ENCODE measurements at regions not wholly inside any gene's neighbourhood (a gene's known extent, or its start where the extent isn't known, plus 50 kb on each side); places are given as distances from the start of the nearest gene placed in this dataset.
"Not testable (repeated sequence)": the region's sequence is repeated elsewhere in the genome, so short reads cannot be mapped to it uniquely, and the experiment has no call there.

DNA sequence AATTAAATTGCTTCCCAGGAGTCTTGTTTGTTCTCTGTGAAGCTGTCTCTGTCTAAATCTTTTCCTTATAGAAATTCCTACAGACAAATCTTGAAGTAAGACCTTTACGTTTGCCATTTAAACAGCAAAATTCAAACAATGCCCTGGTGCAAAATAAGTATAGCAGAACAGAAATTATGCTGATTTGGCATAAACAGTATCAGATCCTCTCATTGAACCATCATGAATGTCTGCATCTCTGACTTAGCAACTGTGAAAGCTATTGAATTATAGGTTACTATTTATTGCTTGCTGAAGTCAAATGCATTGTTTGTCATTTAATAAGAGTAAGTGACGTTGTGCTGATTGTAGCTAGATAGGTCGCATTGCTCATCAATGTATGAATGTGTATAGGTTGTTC is 1952.3 kb downstream of the KHDRBS2 start:
- H4K20me1 ChIP-seq (ENCODE audit: control insufficient read depth, insufficient read depth, insufficient read length); H3K23me2 ChIP-seq (ENCODE audit: insufficient read length, low read depth, low read length, poor library complexity, severe bottlenecking); H4K91ac ChIP-seq (ENCODE audit: insufficient read length, low read depth, low read length); H3K4me1 ChIP-seq (ENCODE audit: insufficient read depth, low read length); H3K18ac ChIP-seq (ENCODE audit: insufficient read length, low read depth, low read length); H2BK15ac ChIP-seq (ENCODE audit: low read depth, low read length); H3K27me3 Mint-ChIP-seq (ENCODE audit: low read depth); H2AFZ ChIP-seq (ENCODE audit: low read length); H3K9me3 Mint-ChIP-seq; H4K8ac ChIP-seq (replicated peaks; ENCODE audit: insufficient read length, low read depth, low read length); H3K4me2 ChIP-seq (ENCODE audit: insufficient read depth, insufficient read length, low read length); H4K5ac ChIP-seq (ENCODE audit: insufficient read length, low read depth, low read length); H2AK5ac ChIP-seq (ENCODE audit: insufficient read length, low read length); H3K4ac ChIP-seq (ENCODE audit: low read depth, low read length); H3K79me2 ChIP-seq (ENCODE audit: insufficient read depth, low read length); H3K27ac ChIP-seq (ENCODE audit: insufficient read length, low read depth, low read length); H3K4me1 Mint-ChIP-seq; H2BK5ac ChIP-seq (ENCODE audit: insufficient read length, low read length); H3K14ac ChIP-seq (ENCODE audit: insufficient read depth, low read length); H2BK12ac ChIP-seq (ENCODE audit: insufficient read length, low read depth, low read length); H3K56ac ChIP-seq (ENCODE audit: insufficient read length, low read depth, low read length); H3K27ac Mint-ChIP-seq; H3T11ph ChIP-seq (ENCODE audit: low read length); H3K9me3 ChIP-seq (ENCODE audit: control insufficient read depth, low read depth, low read length); H3K79me1 ChIP-seq (ENCODE audit: insufficient read depth, low read depth, low read length, poor library complexity, severe bottlenecking); H3K27me3 ChIP-seq (ENCODE audit: insufficient read depth, low read length); H2BK20ac ChIP-seq (ENCODE audit: low read depth, low read length, poor library complexity, severe bottlenecking); DNase-seq; H3K23ac ChIP-seq (ENCODE audit: insufficient read length, low read depth, low read length); H3K36me3 Mint-ChIP-seq (ENCODE audit: insufficient read depth in 1 of 3, low read depth in 3 of 3); H2BK120ac ChIP-seq (ENCODE audit: low read depth, low read length, poor library complexity, severe bottlenecking); H3K4me3 Mint-ChIP-seq; H3K9ac ChIP-seq (ENCODE audit: extremely low read depth, insufficient read length, low read length): not testable (repeated sequence)
- WGBS (ENCODE audit: extremely low coverage, insufficient read length, low lambda C conversion rate) = no CpG with 5 or more reads among the region's 3 CpGs

- H2BK20ac ChIP-seq (ENCODE audit: low read depth, low read length, poor library complexity, severe bottlenecking); H4K8ac ChIP-seq (replicated peaks; ENCODE audit: insufficient read length, low read depth, low read length); H4K91ac ChIP-seq (ENCODE audit: insufficient read length, low read depth, low read length); H3K36me3 Mint-ChIP-seq (ENCODE audit: insufficient read depth in 1 of 3, low read depth in 3 of 3); H3K27ac ChIP-seq (ENCODE audit: insufficient read length, low read depth, low read length); H2AK5ac ChIP-seq (ENCODE audit: insufficient read length, low read length); H3K79me1 ChIP-seq (ENCODE audit: insufficient read depth, low read depth, low read length, poor library complexity, severe bottlenecking); H2BK5ac ChIP-seq (ENCODE audit: insufficient read length, low read length); H3K27me3 Mint-ChIP-seq (ENCODE audit: low read depth); DNase-seq; H3K27me3 ChIP-seq (ENCODE audit: insufficient read depth, low read length); H3K4me1 Mint-ChIP-seq; H3K79me2 ChIP-seq (ENCODE audit: insufficient read depth, low read length); H2BK15ac ChIP-seq (ENCODE audit: low read depth, low read length); H4K5ac ChIP-seq (ENCODE audit: insufficient read length, low read depth, low read length); H2BK12ac ChIP-seq (ENCODE audit: insufficient read length, low read depth, low read length); H4K20me1 ChIP-seq (ENCODE audit: control insufficient read depth, insufficient read depth, insufficient read length); H3K9me3 ChIP-seq (ENCODE audit: control insufficient read depth, low read depth, low read length); H3K23ac ChIP-seq (ENCODE audit: insufficient read length, low read depth, low read length); H3K9ac ChIP-seq (ENCODE audit: extremely low read depth, insufficient read length, low read length); H3K56ac ChIP-seq (ENCODE audit: insufficient read length, low read depth, low read length); H3K23me2 ChIP-seq (ENCODE audit: insufficient read length, low read depth, low read length, poor library complexity, severe bottlenecking); H3K4me2 ChIP-seq (ENCODE audit: insufficient read depth, insufficient read length, low read length); H3K4me3 Mint-ChIP-seq; H3K27ac Mint-ChIP-seq; H3K4ac ChIP-seq (ENCODE audit: low read depth, low read length); H3K18ac ChIP-seq (ENCODE audit: insufficient read length, low read depth, low read length); H3K14ac ChIP-seq (ENCODE audit: insufficient read depth, low read length); H3T11ph ChIP-seq (ENCODE audit: low read length); H3K4me1 ChIP-seq (ENCODE audit: insufficient read depth, low read length); H2BK120ac ChIP-seq (ENCODE audit: low read depth, low read length, poor library complexity, severe bottlenecking); H2AFZ ChIP-seq (ENCODE audit: low read length): not testable (repeated sequence)
- no CpG with 5 or more reads among the region's 2 CpGs for WGBS (ENCODE audit: extremely low coverage, insufficient read length, low lambda C conversion rate)
- H3K9me3 Mint-ChIP-seq = peaks cover under 1 to 21% of the 10 kb centered on the region in 2 experiments; a peak in 3 of 5 replicates
Measured at GRCh38 chr6:60308939-60309338, 1977.1 kb downstream of the KHDRBS2 start.
